HCT116 (cell line): ENCODE measurements at regions not wholly inside any gene's neighbourhood (a gene's known extent, or its start where the extent isn't known, plus 50 kb on each side); places are given as distances from the start of the nearest gene placed in this dataset.

Experiments used
- EZH2 ChIP-seq: fragments of 200-600 bp; sonication (generic); IDR thresholded peaks from 2 replicates; pipeline ENCODE4 v1.6.1; 2017; ENCODE audit warnings: antibody characterized with exemption, mixed run types
- POLR2A ChIP-seq: IDR thresholded peaks from 2 replicates; pipeline ENCODE4 v1.7.0; 2011; ENCODE audit warnings: borderline replicate concordance; ENCODE audit not compliant: insufficient read depth, insufficient read length; ENCODE audit errors: extremely low read depth

DNA sequence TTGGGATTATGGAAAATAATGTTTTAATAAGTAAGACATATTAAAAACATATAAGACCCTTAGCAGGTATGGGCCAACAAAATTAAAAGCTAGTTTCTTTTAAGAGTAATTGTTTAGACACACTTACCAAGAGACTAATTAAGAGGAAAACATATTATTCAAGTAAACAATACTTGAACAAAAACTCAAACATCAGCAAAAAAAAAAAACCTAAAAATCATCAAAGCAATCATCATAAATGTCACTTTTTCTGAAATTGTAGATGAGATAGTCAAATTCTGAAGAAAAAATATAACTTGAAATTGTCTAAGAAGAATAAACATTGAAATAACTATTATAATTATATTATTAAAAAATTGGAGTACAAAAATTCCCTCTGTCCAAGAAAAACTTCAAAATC lies 1318.2 kb downstream of the ZPLD1 start:
- TF ChIP-seq POLR2A (no peak), EZH2 (no peak)
